Trophoblast cell (in vitro differentiated cells and primary cell): ENCODE measurements at regions not wholly inside any gene's neighbourhood (a gene's known extent, or its start where the extent isn't known, plus 50 kb on each side); places are given as distances from the start of the nearest gene placed in this dataset.

Source experiments
- DNase-seq, 2 donors: peaks; one replicate each; pipeline ENCODE4 v3.0.0-alpha.2; 2016
- H2AFZ ChIP-seq: 2 replicates; pipeline ENCODE4 v1.6.1; 2013; ENCODE audit warnings: low read length, moderate library complexity, mild to moderate bottlenecking; ENCODE audit not compliant: insufficient read depth, poor library complexity
- H2AK5ac ChIP-seq: 2 replicates; pipeline ENCODE4 v1.6.1; 2013; ENCODE audit warnings: mild to moderate bottlenecking, low read length
- H2BK120ac ChIP-seq: 2 replicates; pipeline ENCODE4 v1.6.1; 2013; ENCODE audit warnings: low read length, mild to moderate bottlenecking, moderate library complexity; ENCODE audit not compliant: insufficient read depth, poor library complexity
- H2BK12ac ChIP-seq: 2 replicates; pipeline ENCODE4 v1.6.1; 2013; ENCODE audit warnings: mild to moderate bottlenecking, low read length, moderate library complexity
- H2BK5ac ChIP-seq: 2 replicates; pipeline ENCODE4 v1.6.1; 2013; ENCODE audit warnings: low read length, low read depth, moderate library complexity, mild to moderate bottlenecking; ENCODE audit not compliant: poor library complexity
- H3K14ac ChIP-seq: 2 replicates; pipeline ENCODE4 v1.6.1; 2013; ENCODE audit warnings: mild to moderate bottlenecking, low read length
- H3K18ac ChIP-seq: 2 replicates; pipeline ENCODE4 v1.6.1; 2013; ENCODE audit warnings: mild to moderate bottlenecking, low read length
- H3K23ac ChIP-seq: 2 replicates; pipeline ENCODE4 v1.6.1; 2013; ENCODE audit warnings: low read length
- H3K27ac ChIP-seq: 2 replicates; pipeline ENCODE4 v1.5.1; 2013; ENCODE audit warnings: low read depth, mild to moderate bottlenecking, inconsistent platforms, low read length, moderate library complexity
- H3K27me3 ChIP-seq: 2 replicates; pipeline ENCODE4 v1.6.1; 2013; ENCODE audit warnings: inconsistent platforms, mild to moderate bottlenecking, low read length, moderate library complexity; ENCODE audit not compliant: insufficient read depth
- H3K36me3 ChIP-seq, 2 experiments: 1 replicate in 1 of 2; 2 replicates in 1 of 2; pipeline ENCODE4 v1.6.1; 2013; ENCODE audit warnings: low read length in 2 of 2, mild to moderate bottlenecking in 2 of 2, moderate library complexity in 1 of 2; ENCODE audit not compliant: insufficient read depth in 2 of 2, control insufficient read depth in 1 of 2
- H3K4ac ChIP-seq: 2 replicates; pipeline ENCODE4 v1.6.1; 2013; ENCODE audit warnings: low read depth, mild to moderate bottlenecking, low read length, moderate library complexity
- H3K4me1 ChIP-seq, 2 experiments: 1 replicate in 1 of 2; 2 replicates in 1 of 2; pipeline ENCODE4 v1.6.1; 2013; ENCODE audit warnings: low read length in 2 of 2, mild to moderate bottlenecking in 2 of 2, moderate library complexity in 1 of 2; ENCODE audit not compliant: insufficient read depth in 2 of 2, control insufficient read depth in 1 of 2
- H3K4me2 ChIP-seq: 2 replicates; pipeline ENCODE4 v1.6.1; 2013; ENCODE audit warnings: inconsistent platforms, mild to moderate bottlenecking, low read length, moderate library complexity
- H3K4me3 ChIP-seq: 2 replicates; pipeline ENCODE4 v1.5.1; 2013; ENCODE audit warnings: mild to moderate bottlenecking, low read depth, low read length, inconsistent platforms
- H3K79me1 ChIP-seq: one replicate; pipeline ENCODE4 v1.6.1; 2013; ENCODE audit warnings: low read length
- H3K79me2 ChIP-seq: 2 replicates; pipeline ENCODE4 v1.6.1; 2013; ENCODE audit warnings: low read length, mild to moderate bottlenecking; ENCODE audit not compliant: control insufficient read depth, insufficient read depth, poor library complexity
- H3K9ac ChIP-seq: 2 replicates; pipeline ENCODE4 v1.6.1; 2013; ENCODE audit warnings: mild to moderate bottlenecking, low read length
- H3K9me3 ChIP-seq: 2 replicates; pipeline ENCODE4 v1.6.1; 2013; ENCODE audit warnings: low read depth, mild to moderate bottlenecking, control low read depth, inconsistent platforms, low read length; ENCODE audit not compliant: insufficient read depth
- H4K12ac ChIP-seq: 2 replicates; pipeline ENCODE4 v1.6.1; 2013; ENCODE audit warnings: low read depth, mild to moderate bottlenecking, low read length, moderate library complexity
- H4K8ac ChIP-seq: 2 replicates; pipeline ENCODE4 v1.6.1; 2013; ENCODE audit warnings: low read depth, mild to moderate bottlenecking, low read length, moderate library complexity
- H4K91ac ChIP-seq: one replicate; pipeline ENCODE4 v1.6.1; 2013; ENCODE audit warnings: low read depth, mild to moderate bottlenecking, low read length, moderate library complexity
- WGBS: extraction: QIAGEN DNeasy Blood & Tissue Kit; methylation state at CpG from one replicate; pipeline ENCODE4 v1.1.7; 2013; ENCODE audit warnings: missing lambda C conversion rate; ENCODE audit not compliant: insufficient read length, insufficient coverage; ENCODE audit errors: extremely low coverage; 5-methylcytosine and 5-hydroxymethylcytosine counted together

- no peaks in the 10 kb centered on the region for H3K27me3 ChIP-seq
- H3K4me3 ChIP-seq, result no peak overlapping the region
- no peak overlapping the region for H4K8ac ChIP-seq
- no peak overlapping the region for H2AK5ac ChIP-seq
- H3K9ac ChIP-seq, result no peak overlapping the region
- H2BK5ac ChIP-seq, result no peak overlapping the region
- no peak overlapping the region for H4K12ac ChIP-seq
- H3K36me3 ChIP-seq, result no peaks in the 10 kb centered on the region
- no CpG with 5 or more reads among the region's 18 CpGs for WGBS
- H3K14ac ChIP-seq, result no peak overlapping the region
- no peak for DNase-seq
- no peak overlapping the region for H2BK120ac ChIP-seq
- no peaks in the 10 kb centered on the region for H3K79me2 ChIP-seq
- H3K18ac ChIP-seq, result no peak overlapping the region
- no peaks in the 10 kb centered on the region for H3K79me1 ChIP-seq
- no peak overlapping the region for H2BK12ac ChIP-seq
- no peak overlapping the region for H3K4me2 ChIP-seq
- H3K27ac ChIP-seq, result no peak overlapping the region
- H3K4me1 ChIP-seq, result peaks cover 6 to 7% of the 10 kb centered on the region in 2 experiments
- H3K23ac ChIP-seq, result no peak overlapping the region
- no peak overlapping the region for H4K91ac ChIP-seq
- H3K9me3 ChIP-seq, result no peaks in the 10 kb centered on the region
- H2AFZ ChIP-seq, result no peak overlapping the region
- H3K4ac ChIP-seq, result no peak overlapping the region
Measured at GRCh38 chr2:239905884-239906654, 119.1 kb downstream of the NDUFA10 start.

DNA sequence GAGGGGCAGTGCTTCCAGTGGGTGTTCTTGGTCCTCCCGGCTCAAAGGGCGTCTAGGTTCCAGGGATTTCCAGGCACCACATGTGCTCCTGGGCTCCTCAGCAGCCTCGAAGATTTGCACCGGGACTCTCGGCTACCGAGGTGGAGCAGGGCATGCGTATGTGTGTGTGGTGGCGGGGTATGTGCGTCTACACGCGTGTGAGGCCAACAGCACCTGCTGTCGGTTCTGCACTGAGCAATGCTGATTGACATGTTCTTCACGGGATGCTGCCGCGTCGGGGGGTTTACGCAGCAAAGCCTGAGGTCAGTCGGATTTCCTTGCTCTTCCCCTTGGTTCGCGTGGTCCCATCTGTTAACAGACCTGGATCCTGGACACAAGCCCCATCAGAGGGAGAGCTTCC, 119.8 kb downstream of the NDUFA10 start:
- no peaks in the 10 kb centered on the region for H3K79me2 ChIP-seq
- no peak overlapping the region for H3K14ac ChIP-seq
- no peaks in the 10 kb centered on the region for H3K36me3 ChIP-seq
- H3K4ac ChIP-seq, result no peak overlapping the region
- H3K27me3 ChIP-seq, result no peaks in the 10 kb centered on the region
- no peak overlapping the region for H2BK12ac ChIP-seq
- no peak overlapping the region for H3K9ac ChIP-seq
- no peak overlapping the region for H3K23ac ChIP-seq
- no peak overlapping the region for H2AK5ac ChIP-seq
- H2BK120ac ChIP-seq, result no peak overlapping the region
- no peak overlapping the region for H3K27ac ChIP-seq
- H3K4me2 ChIP-seq, result no peak overlapping the region
- no peak overlapping the region for H3K4me3 ChIP-seq
- peaks cover 6 to 7% of the 10 kb centered on the region in 2 experiments for H3K4me1 ChIP-seq
- no peak overlapping the region for H3K18ac ChIP-seq
- H4K91ac ChIP-seq, result no peak overlapping the region
- no peak overlapping the region for H4K8ac ChIP-seq
- no peaks in the 10 kb centered on the region for H3K79me1 ChIP-seq
- no peak overlapping the region for H2BK5ac ChIP-seq
- no peak for DNase-seq
- H2AFZ ChIP-seq, result no peak overlapping the region
- no peaks in the 10 kb centered on the region for H3K9me3 ChIP-seq
- no peak overlapping the region for H4K12ac ChIP-seq
- no CpG with 5 or more reads among the region's 20 CpGs for WGBS

DNA sequence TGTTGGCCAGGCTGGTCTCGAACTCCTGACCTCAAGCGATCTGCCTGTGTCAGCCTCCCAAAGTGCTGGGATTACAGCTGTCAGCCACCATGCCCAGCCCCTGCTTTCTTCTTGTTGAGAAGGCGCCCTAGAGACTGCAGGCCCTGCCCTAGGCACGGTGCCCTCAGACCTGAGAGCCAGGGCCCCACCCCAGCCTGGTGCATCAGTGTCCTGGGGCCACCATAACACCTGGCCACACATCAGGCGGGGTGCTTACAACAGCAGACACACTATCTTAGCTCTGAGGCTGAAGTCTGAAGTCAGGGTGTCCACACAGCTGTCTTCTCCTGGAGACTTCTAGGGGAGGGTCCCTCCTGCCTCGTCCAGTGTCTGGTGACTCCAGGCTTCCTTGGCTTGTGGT, 120.6 kb downstream of the NDUFA10 start:
- no peaks in the 10 kb centered on the region for H3K79me2 ChIP-seq
- no peak for DNase-seq
- H2BK120ac ChIP-seq, result no peak overlapping the region
- no peaks in the 10 kb centered on the region for H3K9me3 ChIP-seq
- no peak overlapping the region for H3K4me2 ChIP-seq
- no peak overlapping the region for H2AFZ ChIP-seq
- H3K36me3 ChIP-seq, result no peaks in the 10 kb centered on the region
- H3K9ac ChIP-seq, result no peak overlapping the region
- H4K8ac ChIP-seq, result no peak overlapping the region
- H3K4me3 ChIP-seq, result no peak overlapping the region
- no peak overlapping the region for H2BK5ac ChIP-seq
- no peaks in the 10 kb centered on the region for H3K79me1 ChIP-seq
- no peak overlapping the region for H3K27ac ChIP-seq
- no CpG with 5 or more reads among the region's 6 CpGs for WGBS
- H3K4ac ChIP-seq, result no peak overlapping the region
- H3K23ac ChIP-seq, result no peak overlapping the region
- no peak overlapping the region for H3K18ac ChIP-seq
- H3K14ac ChIP-seq, result no peak overlapping the region
- no peak overlapping the region for H4K91ac ChIP-seq
- H3K4me1 ChIP-seq, result peaks cover 6 to 7% of the 10 kb centered on the region in 2 experiments
- no peak overlapping the region for H2AK5ac ChIP-seq
- H2BK12ac ChIP-seq, result no peak overlapping the region
- H4K12ac ChIP-seq, result no peak overlapping the region
- H3K27me3 ChIP-seq, result no peaks in the 10 kb centered on the region

DNA sequence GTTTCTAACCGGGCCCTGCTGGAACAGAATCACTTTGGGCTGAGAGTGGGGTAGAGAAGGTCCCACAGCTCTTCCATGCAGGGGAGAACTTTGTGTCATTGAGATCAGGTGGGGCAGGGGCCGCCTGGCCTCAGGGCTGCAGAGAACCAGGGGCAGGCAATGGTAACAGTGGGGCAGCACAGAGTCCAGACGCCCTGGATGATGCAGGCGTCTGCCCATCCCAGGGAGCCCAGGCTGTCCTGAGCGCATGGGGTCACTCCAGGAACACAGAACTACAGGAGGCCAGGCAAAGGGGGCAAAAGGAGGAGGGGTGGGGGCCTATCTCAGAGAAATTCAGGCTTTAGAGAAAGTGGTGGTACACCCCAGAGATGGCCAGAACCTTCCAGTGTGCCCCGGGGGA, 121.3 kb downstream of the NDUFA10 start:
- H3K27ac ChIP-seq, result no peak overlapping the region
- H3K18ac ChIP-seq, result no peak overlapping the region
- no peak overlapping the region for H2BK12ac ChIP-seq
- no peaks in the 10 kb centered on the region for H3K9me3 ChIP-seq
- no peak overlapping the region for H4K8ac ChIP-seq
- no peak overlapping the region for H3K9ac ChIP-seq
- H3K23ac ChIP-seq, result no peak overlapping the region
- no peaks in the 10 kb centered on the region for H3K79me2 ChIP-seq
- WGBS, result no CpG with 5 or more reads among the region's 6 CpGs
- H3K14ac ChIP-seq, result no peak overlapping the region
- no peaks in the 10 kb centered on the region for H3K27me3 ChIP-seq
- DNase-seq, result no peak
- H4K91ac ChIP-seq, result no peak overlapping the region
- no peak overlapping the region for H2BK5ac ChIP-seq
- H3K4me3 ChIP-seq, result no peak overlapping the region
- H3K79me1 ChIP-seq, result no peaks in the 10 kb centered on the region
- no peak overlapping the region for H2BK120ac ChIP-seq
- no peak overlapping the region for H3K4ac ChIP-seq
- H3K4me2 ChIP-seq, result no peak overlapping the region
- H3K36me3 ChIP-seq, result no peaks in the 10 kb centered on the region
- H2AK5ac ChIP-seq, result no peak overlapping the region
- H2AFZ ChIP-seq, result no peak overlapping the region
- no peak overlapping the region for H4K12ac ChIP-seq
- H3K4me1 ChIP-seq, result peaks cover 6 to 7% of the 10 kb centered on the region in 2 experiments
